GM12878 (cell line): ENCODE measurements at regions not wholly inside any gene's neighbourhood (a gene's known extent, or its start where the extent isn't known, plus 50 kb on each side); places are given as distances from the start of the nearest gene placed in this dataset.
A peak's percentile ranks its signal among the peaks of the same experiment; 100 is the strongest.

Experiments
- ATAC-seq: fragments of 200-7000 bp; cut with Tn5 transposase; 3 replicates; pipeline ENCODE4 v1.9.1; 2020; ENCODE audit warnings: mild to moderate bottlenecking, moderate library complexity
- BruUV-seq: library from RNA; stranded (reverse); fragments of 400-500 nt; replicated peaks from 2 replicates; lab custom pipeline; 2021; lab: Mats Ljungman, UMichigan
- CTCF ChIA-PET: fragments of 300-600 bp; sonication (Branson Sonifier 250); formaldehyde crosslinking; extraction: SDS; loops from one replicate; lab custom pipeline; 2021; ENCODE audit warnings: inconsistent platforms; lab: Yijun Ruan, JAX
- POLR2A ChIA-PET: fragments of 350-600 bp; formaldehyde crosslinking; extraction: SDS; loops from one replicate; lab custom pipeline; 2021; ENCODE audit warnings: inconsistent platforms; lab: Charles Lee
- RAD21 ChIA-PET: fragments of 300-600 bp; sonication (Branson Sonifier 250); formaldehyde crosslinking; loops from one replicate; lab custom pipeline; 2023; ENCODE audit warnings: antibody characterized with exemption; ENCODE audit not compliant: unreplicated experiment; lab: Charles Lee
- SMC1A ChIA-PET: fragments of 300-600 bp; sonication (Branson Sonifier 250); formaldehyde crosslinking; loops from one replicate; lab custom pipeline; 2023; ENCODE audit not compliant: unreplicated experiment, uncharacterized antibody; lab: Charles Lee
- DNase-seq: peaks from one replicate; pipeline ENCODE4 v3.0.0-alpha.2; 2011; ENCODE audit warnings: low read depth, low spot score
- FAIRE-seq: peaks from 3 replicates; lab custom pipeline; 2011; peaks lifted over from hg19 to GRCh38; lab: Jason Lieb, UNC
- H2AFZ ChIP-seq: 2 replicates; pipeline ENCODE4 v1.6.0; 2011; ENCODE audit warnings: low read depth, low read length, control low read depth; ENCODE audit not compliant: control insufficient read depth
- H3K27ac ChIP-seq: 2 replicates; pipeline ENCODE4 v1.5.1; 2011; ENCODE audit warnings: control low read depth; ENCODE audit not compliant: control insufficient read depth, insufficient read depth
- H3K27me3 ChIP-seq, 2 experiments: replicated peaks in 1 of 2; 2 replicates each; pipeline versions ENCODE4 v1.6.0 to v1.6.1; 2011; ENCODE audit warnings: low read length in 1 of 2; ENCODE audit not compliant: control insufficient read depth in 2 of 2, insufficient read depth in 2 of 2
- H3K36me3 ChIP-seq, 2 experiments: 2 replicates each; pipeline ENCODE4 v1.5.1; 2011; ENCODE audit warnings: low read length in 1 of 2; ENCODE audit not compliant: control insufficient read depth in 2 of 2, insufficient read depth in 2 of 2
- H3K4me1 ChIP-seq: 2 replicates; pipeline ENCODE4 v1.6.1; 2011; ENCODE audit warnings: mild to moderate bottlenecking, low read length, moderate library complexity, mixed read lengths; ENCODE audit not compliant: control insufficient read depth, insufficient read depth
- H3K4me2 ChIP-seq: 2 replicates; pipeline ENCODE4 v1.6.0; 2011; ENCODE audit warnings: control low read depth; ENCODE audit not compliant: control insufficient read depth, insufficient read depth
- H3K4me3 ChIP-seq: fragments of 200-600 bp; sonication (generic); 2 replicates; pipeline ENCODE4 v1.5.1; 2016
- H3K79me2 ChIP-seq: 2 replicates; pipeline ENCODE4 v1.6.0; 2011; ENCODE audit warnings: low read length; ENCODE audit not compliant: control insufficient read depth, insufficient read depth
- H3K9ac ChIP-seq: 2 replicates; pipeline ENCODE4 v1.8.0; 2011; ENCODE audit warnings: low read length, control low read depth, mixed read lengths; ENCODE audit not compliant: control insufficient read depth, insufficient read depth
- H3K9me3 ChIP-seq: replicated peaks from 3 replicates; pipeline ENCODE4 v1.5.1; 2011; ENCODE audit warnings: mild to moderate bottlenecking, low read length; ENCODE audit not compliant: control insufficient read depth, insufficient read depth
- H4K20me1 ChIP-seq: 2 replicates; pipeline ENCODE4 v1.6.0; 2011; ENCODE audit not compliant: control insufficient read depth, insufficient read depth
- WGBS: methylation state at CpG from one replicate; pipeline ENCODE4 v1.1.6; 2016; ENCODE audit warnings: low lambda C conversion rate; ENCODE audit not compliant: insufficient replicate concordance, insufficient coverage; ENCODE audit errors: missing lambda C conversion rate; 5-methylcytosine and 5-hydroxymethylcytosine counted together
- in situ Hi-C: fragments of 300-500 bp; cut with MboI; formaldehyde crosslinking; loops from 9 replicates; pipeline ENCODE4 v1.14.3; 2018; ENCODE audit warnings: mixed read lengths
- intact Hi-C: fragments of 100-400 bp; cut with micrococcal nuclease; formaldehyde crosslinking; loops from one replicate; pipeline ENCODE4 v1.14.2; 2022; ENCODE audit not compliant: unreplicated experiment
- TF ChIP-seq, protein P1 (sequence below): IDR thresholded peaks from 2 replicates; pipeline ENCODE4 v1.6.1; 2011; ENCODE audit warnings: borderline replicate concordance, low read depth, mild to moderate bottlenecking, moderate library complexity, low read length; ENCODE audit not compliant: insufficient read depth, poor library complexity, severe bottlenecking
- TF ChIP-seq, protein P2 (sequence below): IDR thresholded peaks from 2 replicates; pipeline ENCODE4 v1.6.1; 2012; ENCODE audit warnings: mild to moderate bottlenecking, low read depth, low read length

- Histone ChIP-seq H3K4me3 (no peak overlapping the region), H3K79me2 (no peaks in the 10 kb centered on the region), H3K9ac (no peak overlapping the region), H3K4me2 (no peak overlapping the region), H4K20me1 (no peaks in the 10 kb centered on the region), H3K9me3 (no peaks in the 10 kb centered on the region; the same call in 2 of the 3 replicates), H3K36me3 (no peaks in the 10 kb centered on the region), H3K4me1 (no peaks in the 10 kb centered on the region), H3K27ac (no peak overlapping the region), H2AFZ (no peak overlapping the region), H3K27me3 (no peaks in the 10 kb centered on the region)
- FAIRE-seq (no peak), DNase-seq (no peak), ATAC-seq (no peak)
- ChIA-PET RAD21 (interaction anchor here (1.1 to 1.2 kb wide), 2 partner anchors 456 to 512 kb away, joined by 3 to 5 read pairs; partner anchors contain the start of gene ACKR3), SMC1A (interaction anchor here (0.9 to 2.2 kb wide), 2 partner anchors 672 to 714 kb away, joined by 3 to 8 read pairs; no protein-coding TSS in a partner anchor), CTCF (interaction anchor here (0.7 to 1.8 kb wide), 5 partner anchors 454 to 672 kb away, joined by 3 to 7 read pairs (median 3); partner anchors contain the start of gene ACKR3), POLR2A (no interaction called here)
- in situ Hi-C loops (no loop called here), intact Hi-C loops (no loop called here)
- no TSS peak for BruUV-seq
- TF ChIP-seq, protein P1, sequence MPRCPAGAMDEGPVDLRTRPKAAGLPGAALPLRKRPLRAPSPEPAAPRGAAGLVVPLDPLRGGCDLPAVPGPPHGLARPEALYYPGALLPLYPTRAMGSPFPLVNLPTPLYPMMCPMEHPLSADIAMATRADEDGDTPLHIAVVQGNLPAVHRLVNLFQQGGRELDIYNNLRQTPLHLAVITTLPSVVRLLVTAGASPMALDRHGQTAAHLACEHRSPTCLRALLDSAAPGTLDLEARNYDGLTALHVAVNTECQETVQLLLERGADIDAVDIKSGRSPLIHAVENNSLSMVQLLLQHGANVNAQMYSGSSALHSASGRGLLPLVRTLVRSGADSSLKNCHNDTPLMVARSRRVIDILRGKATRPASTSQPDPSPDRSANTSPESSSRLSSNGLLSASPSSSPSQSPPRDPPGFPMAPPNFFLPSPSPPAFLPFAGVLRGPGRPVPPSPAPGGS = peak; percentile 80
- TF ChIP-seq, protein P2, sequence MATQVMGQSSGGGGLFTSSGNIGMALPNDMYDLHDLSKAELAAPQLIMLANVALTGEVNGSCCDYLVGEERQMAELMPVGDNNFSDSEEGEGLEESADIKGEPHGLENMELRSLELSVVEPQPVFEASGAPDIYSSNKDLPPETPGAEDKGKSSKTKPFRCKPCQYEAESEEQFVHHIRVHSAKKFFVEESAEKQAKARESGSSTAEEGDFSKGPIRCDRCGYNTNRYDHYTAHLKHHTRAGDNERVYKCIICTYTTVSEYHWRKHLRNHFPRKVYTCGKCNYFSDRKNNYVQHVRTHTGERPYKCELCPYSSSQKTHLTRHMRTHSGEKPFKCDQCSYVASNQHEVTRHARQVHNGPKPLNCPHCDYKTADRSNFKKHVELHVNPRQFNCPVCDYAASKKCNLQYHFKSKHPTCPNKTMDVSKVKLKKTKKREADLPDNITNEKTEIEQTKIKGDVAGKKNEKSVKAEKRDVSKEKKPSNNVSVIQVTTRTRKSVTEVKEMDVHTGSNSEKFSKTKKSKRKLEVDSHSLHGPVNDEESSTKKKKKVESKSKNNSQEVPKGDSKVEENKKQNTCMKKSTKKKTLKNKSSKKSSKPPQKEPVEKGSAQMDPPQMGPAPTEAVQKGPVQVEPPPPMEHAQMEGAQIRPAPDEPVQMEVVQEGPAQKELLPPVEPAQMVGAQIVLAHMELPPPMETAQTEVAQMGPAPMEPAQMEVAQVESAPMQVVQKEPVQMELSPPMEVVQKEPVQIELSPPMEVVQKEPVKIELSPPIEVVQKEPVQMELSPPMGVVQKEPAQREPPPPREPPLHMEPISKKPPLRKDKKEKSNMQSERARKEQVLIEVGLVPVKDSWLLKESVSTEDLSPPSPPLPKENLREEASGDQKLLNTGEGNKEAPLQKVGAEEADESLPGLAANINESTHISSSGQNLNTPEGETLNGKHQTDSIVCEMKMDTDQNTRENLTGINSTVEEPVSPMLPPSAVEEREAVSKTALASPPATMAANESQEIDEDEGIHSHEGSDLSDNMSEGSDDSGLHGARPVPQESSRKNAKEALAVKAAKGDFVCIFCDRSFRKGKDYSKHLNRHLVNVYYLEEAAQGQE = no peak
- WGBS = 34% methylated on average over 10 of the region's 10 CpGs
Observed at GRCh38 chr2:237025090-237025865, 60.4 kb upstream of the COPS8 start.
